IMR-90 (cell line): ENCODE measurements at regions not wholly inside any gene's neighbourhood (a gene's known extent, or its start where the extent isn't known, plus 50 kb on each side); places are given as distances from the start of the nearest gene placed in this dataset.

Source experiments
- ATAC-seq: fragments of 200-7000 bp; cut with Tn5 transposase; 2 replicates; pipeline ENCODE4 v1.9.1; 2020; ENCODE audit warnings: low read depth, mild to moderate bottlenecking, moderate library complexity
- BruUV-seq: library from RNA; stranded (reverse); fragments of 400-500 nt; replicated peaks from 2 replicates; lab custom pipeline; 2021; lab: Mats Ljungman, UMichigan
- CTCF ChIA-PET: fragments of 300-600 bp; formaldehyde crosslinking; extraction: SDS; loops from one replicate; lab custom pipeline; 2021; ENCODE audit warnings: antibody characterized with exemption; lab: Yijun Ruan, JAX
- POLR2A ChIA-PET: fragments of 300-600 bp; sonication (Branson Sonifier 250); formaldehyde crosslinking; loops from one replicate; lab custom pipeline; 2022; ENCODE audit warnings: antibody characterized with exemption; ENCODE audit not compliant: unreplicated experiment; lab: Charles Lee
- DNase-seq: peaks from one replicate; pipeline ENCODE4 v3.0.0; 2013
- H2AFZ ChIP-seq: replicated peaks from 2 replicates; pipeline ENCODE3; 2013; ENCODE audit warnings: low read length, mild to moderate bottlenecking; ENCODE audit not compliant: poor library complexity
- H2AK5ac ChIP-seq: 2 replicates; pipeline ENCODE4 v1.6.1; 2013; ENCODE audit warnings: low read depth, low read length, inconsistent platforms
- H2AK9ac ChIP-seq: replicated peaks from 2 replicates; pipeline ENCODE3; 2013; ENCODE audit warnings: mild to moderate bottlenecking, low read depth, low read length, moderate library complexity; ENCODE audit not compliant: poor library complexity
- H2BK120ac ChIP-seq: 2 replicates; pipeline ENCODE4 v1.6.1; 2013; ENCODE audit warnings: low read depth, low read length, inconsistent platforms
- H2BK15ac ChIP-seq: 3 replicates; pipeline ENCODE4 v1.6.1; 2013; ENCODE audit warnings: low read depth, low read length, inconsistent platforms
- H2BK20ac ChIP-seq: 2 replicates; pipeline ENCODE4 v1.6.1; 2013; ENCODE audit warnings: low read depth, mild to moderate bottlenecking, inconsistent platforms, low read length, moderate library complexity
- H2BK5ac ChIP-seq: 2 replicates; pipeline ENCODE4 v1.6.1; 2013; ENCODE audit warnings: mild to moderate bottlenecking, low read depth, low read length, inconsistent platforms; ENCODE audit not compliant: poor library complexity, severe bottlenecking
- H3K14ac ChIP-seq: replicated peaks from 2 replicates; pipeline ENCODE4 v1.6.1; 2013; ENCODE audit warnings: low read depth, low read length, inconsistent platforms
- H3K18ac ChIP-seq: 2 replicates; pipeline ENCODE4 v1.6.1; 2013; ENCODE audit warnings: low read depth, low read length, control low read depth
- H3K23ac ChIP-seq: 2 replicates; pipeline ENCODE4 v1.6.1; 2013; ENCODE audit warnings: low read depth, low read length, inconsistent platforms
- H3K27ac ChIP-seq: 2 replicates; pipeline ENCODE4 v1.5.1; 2013; ENCODE audit warnings: mild to moderate bottlenecking, control low read depth, low read length; ENCODE audit not compliant: insufficient read depth
- H3K27me3 ChIP-seq: 2 replicates; pipeline ENCODE4 v1.6.1; 2013; ENCODE audit warnings: low read length; ENCODE audit not compliant: control insufficient read depth, insufficient read depth
- H3K36me3 ChIP-seq: 2 replicates; pipeline ENCODE4 v1.6.1; 2013; ENCODE audit warnings: low read length, mixed read lengths; ENCODE audit not compliant: control insufficient read depth, insufficient read depth
- H3K4ac ChIP-seq: 2 replicates; pipeline ENCODE4 v1.6.1; 2013; ENCODE audit warnings: low read depth, low read length, inconsistent platforms
- H3K4me1 ChIP-seq: 2 replicates; pipeline ENCODE4 v1.6.1; 2013; ENCODE audit warnings: low read length, mixed read lengths; ENCODE audit not compliant: control insufficient read depth, insufficient read depth
- H3K4me2 ChIP-seq: 2 replicates; pipeline ENCODE4 v1.6.1; 2013; ENCODE audit warnings: low read depth, mild to moderate bottlenecking, control low read depth, low read length, moderate library complexity
- H3K4me3 ChIP-seq: 2 replicates; pipeline ENCODE4 v1.5.1; 2013; ENCODE audit warnings: low read depth, mild to moderate bottlenecking, control low read depth, low read length, moderate library complexity; ENCODE audit not compliant: insufficient read depth
- H3K56ac ChIP-seq: 2 replicates; pipeline ENCODE4 v1.6.1; 2013; ENCODE audit warnings: low read length, inconsistent platforms; ENCODE audit not compliant: insufficient read depth; ENCODE audit errors: extremely low read depth
- H3K79me1 ChIP-seq, 2 experiments: 2 replicates each; pipeline ENCODE4 v1.6.1; 2013; ENCODE audit warnings: low read length in 2 of 2, inconsistent platforms in 1 of 2, low read depth in 1 of 2
- H3K9ac ChIP-seq: 2 replicates; pipeline ENCODE4 v1.6.1; 2013; ENCODE audit warnings: low read depth, low read length, control low read depth
- H3K9me1 ChIP-seq: 2 replicates; pipeline ENCODE4 v1.6.1; 2013; ENCODE audit warnings: low read length, inconsistent platforms; ENCODE audit not compliant: insufficient read depth
- H3K9me3 ChIP-seq: 2 replicates; pipeline ENCODE4 v1.6.1; 2013; ENCODE audit warnings: low read length; ENCODE audit not compliant: control insufficient read depth, insufficient read depth
- H4K20me1 ChIP-seq: 2 replicates; pipeline ENCODE4 v1.6.1; 2013; ENCODE audit warnings: low read length, inconsistent platforms; ENCODE audit not compliant: insufficient read depth
- H4K5ac ChIP-seq: 2 replicates; pipeline ENCODE4 v1.6.1; 2013; ENCODE audit warnings: mild to moderate bottlenecking, low read depth, low read length, control low read depth
- H4K8ac ChIP-seq, 2 experiments: 2 replicates each; pipeline ENCODE4 v1.6.1; 2013; ENCODE audit warnings: low read depth in 2 of 2, low read length in 2 of 2, control low read depth in 1 of 2, inconsistent platforms in 1 of 2
- H4K91ac ChIP-seq: 2 replicates; pipeline ENCODE4 v1.6.1; 2013; ENCODE audit warnings: low read depth, low read length, inconsistent platforms; ENCODE audit not compliant: insufficient read depth
- BHLHE40 ChIP-seq: fragments of 150-350 bp; IDR thresholded peaks from 2 replicates; pipeline ENCODE4 v1.6.1; 2016; ENCODE audit warnings: mild to moderate bottlenecking, low read depth, low read length
- CEBPB ChIP-seq: IDR thresholded peaks from 2 replicates; pipeline ENCODE4 v1.6.1; 2012; ENCODE audit warnings: low read depth, low read length, improper control_type of control experiment
- CHD1 ChIP-seq: IDR thresholded peaks from 2 replicates; pipeline ENCODE4 v1.6.1; 2012; ENCODE audit warnings: low read depth, low read length, improper control_type of control experiment
- CTCF ChIP-seq: conservative IDR thresholded peaks from 2 replicates; pipeline ENCODE4 v1.5.1; 2012; ENCODE audit warnings: mild to moderate bottlenecking, low read depth, low read length, improper control_type of control experiment
- ELK1 ChIP-seq: fragments of 150-350 bp; IDR thresholded peaks from 2 replicates; pipeline ENCODE4 v1.6.1; 2016; ENCODE audit warnings: low read depth, mild to moderate bottlenecking, low read length, moderate library complexity, borderline replicate concordance
- FOS ChIP-seq: fragments of 150-350 bp; IDR thresholded peaks from 2 replicates; pipeline ENCODE4 v1.6.1; 2016; ENCODE audit warnings: low read depth, low read length
- MAFK ChIP-seq: IDR thresholded peaks from 2 replicates; pipeline ENCODE4 v1.6.1; 2012; ENCODE audit warnings: low read depth, low read length, improper control_type of control experiment
- MAZ ChIP-seq: IDR thresholded peaks from 2 replicates; pipeline ENCODE4 v1.6.1; 2012; ENCODE audit warnings: low read depth, mild to moderate bottlenecking, low read length, improper control_type of control experiment, moderate library complexity, borderline replicate concordance
- MXI1 ChIP-seq: IDR thresholded peaks from 2 replicates; pipeline ENCODE4 v1.6.1; 2012; ENCODE audit warnings: low read depth, mild to moderate bottlenecking, low read length, moderate library complexity, borderline replicate concordance
- NFE2L2 ChIP-seq: fragments of 150-350 bp; IDR thresholded peaks from 2 replicates; pipeline ENCODE4 v1.6.1; 2016; ENCODE audit warnings: low read depth, mild to moderate bottlenecking, low read length
- POLR2A ChIP-seq: IDR thresholded peaks from 2 replicates; pipeline ENCODE4 v1.6.1; 2012; ENCODE audit warnings: mild to moderate bottlenecking, low read depth, low read length
- RAD21 ChIP-seq: IDR thresholded peaks from 2 replicates; pipeline ENCODE4 v1.6.1; 2012; ENCODE audit warnings: low read length, improper control_type of control experiment
- RCOR1 ChIP-seq: IDR thresholded peaks from 2 replicates; pipeline ENCODE4 v1.6.1; 2012; ENCODE audit warnings: mild to moderate bottlenecking, low read length, improper control_type of control experiment; ENCODE audit not compliant: insufficient replicate concordance
- RFX5 ChIP-seq: IDR thresholded peaks from 2 replicates; pipeline ENCODE4 v1.8.0; 2012; ENCODE audit warnings: low read depth, mild to moderate bottlenecking, low read length, moderate library complexity
- SMC3 ChIP-seq: fragments of 150-350 bp; IDR thresholded peaks from 2 replicates; pipeline ENCODE4 v1.6.1; 2016; ENCODE audit warnings: low read depth, mild to moderate bottlenecking, antibody characterized with exemption, low read length, moderate library complexity
- USF2 ChIP-seq: fragments of 150-350 bp; IDR thresholded peaks from 2 replicates; pipeline ENCODE4 v1.6.1; 2017; ENCODE audit warnings: mild to moderate bottlenecking, antibody characterized with exemption, low read length, low read depth
- whole genome bisulfite sequencing, 2 experiments: methylation state at CpG; one replicate each; pipeline versions ENCODE4 v1.1.5 to v1.1.7; 2013; ENCODE audit warnings: missing lambda C conversion rate in 2 of 2; ENCODE audit not compliant: insufficient read length in 1 of 2; ENCODE audit errors: extremely low coverage in 2 of 2; 5-methylcytosine and 5-hydroxymethylcytosine counted together
- dilution Hi-C: fragments of 300-500 bp; cut with HindIII; formaldehyde crosslinking; loops from one replicate; pipeline ENCODE4 v1.14.3; 2018; ENCODE audit warnings: low sequenced_read_pairs; ENCODE audit not compliant: unreplicated experiment
- in situ Hi-C: fragments of 300-500 bp; cut with MboI; formaldehyde crosslinking; loops from 3 replicates; pipeline ENCODE4 v1.14.3; 2019; ENCODE audit warnings: low sequenced_read_pairs, inconsistent platforms, mixed read lengths
- intact Hi-C: fragments of 100-400 bp; cut with micrococcal nuclease; formaldehyde crosslinking; loops from 2 replicates; pipeline ENCODE4 v1.10.0; 2022

- ATAC-seq (no peak), DNase-seq (no peak)
- H3K4me2 ChIP-seq = no peak overlapping the region
- intact Hi-C loops (no loop called here), dilution Hi-C loops (no loop called here), in situ Hi-C loops (no loop called here)
- WGBS, 2 experiments = no CpG with 5 or more reads among the region's 1 CpG
- H4K91ac ChIP-seq = no peak overlapping the region
- no peak overlapping the region for H3K27ac ChIP-seq
- H3K4me1 ChIP-seq = no peaks in the 10 kb centered on the region
- peaks cover 2% of the 10 kb centered on the region for H3K27me3 ChIP-seq
- H2BK20ac ChIP-seq = no peak overlapping the region
- H4K8ac ChIP-seq = no peak overlapping the region
- ChIA-PET CTCF (no interaction called here), POLR2A (no interaction called here)
- H3K18ac ChIP-seq = no peak overlapping the region
- no peak overlapping the region for H3K9ac ChIP-seq
- no peaks in the 10 kb centered on the region for H4K20me1 ChIP-seq
- H3K14ac ChIP-seq = no peak overlapping the region
- H3K9me3 ChIP-seq = no peaks in the 10 kb centered on the region
- no peaks in the 10 kb centered on the region for H3K36me3 ChIP-seq
- H2BK5ac ChIP-seq = no peak overlapping the region
- H2AFZ ChIP-seq = no peak overlapping the region
- no peak overlapping the region for H4K5ac ChIP-seq
- BruUV-seq = no TSS peak
- H3K4ac ChIP-seq = no peak overlapping the region
- H2BK15ac ChIP-seq = no peak overlapping the region
- no peak overlapping the region for H3K23ac ChIP-seq
- no peak overlapping the region for H2AK9ac ChIP-seq
- no peak for TF ChIP-seq ELK1
- no peak for TF ChIP-seq POLR2A
- no peak for TF ChIP-seq CEBPB
- no peak for TF ChIP-seq MXI1
- no peak for TF ChIP-seq MAZ
- no peak for TF ChIP-seq FOS
- TF ChIP-seq BHLHE40 = no peak
- TF ChIP-seq CHD1 = no peak
- TF ChIP-seq MAFK = no peak
- no peak for TF ChIP-seq USF2
- TF ChIP-seq RAD21 = no peak
- TF ChIP-seq RFX5 = no peak
- TF ChIP-seq RCOR1 = no peak
- no peak for TF ChIP-seq NFE2L2
- TF ChIP-seq SMC3 = no peak
- TF ChIP-seq CTCF = no peak
- H3K56ac ChIP-seq = no peak overlapping the region
- no peaks in the 10 kb centered on the region for H3K9me1 ChIP-seq
- H2AK5ac ChIP-seq = no peak overlapping the region
- no peaks in the 10 kb centered on the region for H3K79me1 ChIP-seq
- no peak overlapping the region for H3K4me3 ChIP-seq
- H2BK120ac ChIP-seq = no peak overlapping the region
These were observed 127.9 kb upstream of the NTM start for GRCh38 chr11:131242476-131243000.
